ENCODE measurements at regions not wholly inside any gene's neighbourhood (a gene's known extent, or its start where the extent isn't known, plus 50 kb on each side); places are given as distances from the start of the nearest gene placed in this dataset.

GRCh38 chr3:67848299-67848698, 193.9 kb upstream of the SUCLG2 start:
- Histone ChIP-seq H3K36me3 (no peaks in the 10 kb centered on the region), H3K4me3 (no peak overlapping the region), H3K27me3 (no peaks in the 10 kb centered on the region), H3K9me3 (no peaks in the 10 kb centered on the region), H3K27ac (no peak overlapping the region), H3K4me1 (no peaks in the 10 kb centered on the region)
- DNase-seq = no peak
- no peak for TF ChIP-seq POLR2A (IDR thresholded peaks at IDR 0.05)
- no peak for TF ChIP-seq CTCF (IDR thresholded peaks at IDR 0.05)
- intact Hi-C loops (cut with DNase I; ENCODE audit: low total_unique reads) = no loop called here

- intact Hi-C loops (cut with DNase I; ENCODE audit: low total_unique reads) = no loop called here
- no peak overlapping the region for H3K27ac ChIP-seq
- no peaks in the 10 kb centered on the region for H3K4me1 ChIP-seq
- TF ChIP-seq POLR2A (IDR thresholded peaks at IDR 0.05) = no peak
- no peak for TF ChIP-seq CTCF (IDR thresholded peaks at IDR 0.05)
- H3K36me3 ChIP-seq = no peaks in the 10 kb centered on the region
- H3K27me3 ChIP-seq = no peaks in the 10 kb centered on the region
- H3K9me3 ChIP-seq = no peaks in the 10 kb centered on the region
- no peak overlapping the region for H3K4me3 ChIP-seq
- no peak for DNase-seq
Observed at GRCh38 chr3:67846166-67846565, 191.8 kb upstream of the SUCLG2 start.

GRCh38 chr3:67832817-67833216, 178.4 kb upstream of the SUCLG2 start:
- no peaks in the 10 kb centered on the region for H3K4me1 ChIP-seq
- no peaks in the 10 kb centered on the region for H3K27me3 ChIP-seq
- no peak overlapping the region for H3K27ac ChIP-seq
- DNase-seq = no peak
- no peak overlapping the region for H3K4me3 ChIP-seq
- intact Hi-C loops (cut with DNase I; ENCODE audit: low total_unique reads) = no loop called here
- TF ChIP-seq CTCF (IDR thresholded peaks at IDR 0.05) (no peak), POLR2A (IDR thresholded peaks at IDR 0.05) (no peak)
- no peaks in the 10 kb centered on the region for H3K36me3 ChIP-seq
- H3K9me3 ChIP-seq = no peaks in the 10 kb centered on the region

- intact Hi-C loops (cut with DNase I; ENCODE audit: low total_unique reads) = no loop called here
- DNase-seq = no peak
- no peak for TF ChIP-seq POLR2A (IDR thresholded peaks at IDR 0.05)
- TF ChIP-seq CTCF (IDR thresholded peaks at IDR 0.05) = no peak
- H3K4me3 ChIP-seq = no peak overlapping the region
- H3K27ac ChIP-seq = no peak overlapping the region
- no peaks in the 10 kb centered on the region for H3K36me3 ChIP-seq
- H3K4me1 ChIP-seq = no peaks in the 10 kb centered on the region
- no peaks in the 10 kb centered on the region for H3K9me3 ChIP-seq
- no peaks in the 10 kb centered on the region for H3K27me3 ChIP-seq
Observed at GRCh38 chr3:67831262-67831661, 176.8 kb upstream of the SUCLG2 start.

- TF ChIP-seq CTCF (IDR thresholded peaks at IDR 0.05) = no peak
- TF ChIP-seq POLR2A (IDR thresholded peaks at IDR 0.05) = no peak
- H3K27ac ChIP-seq = no peak overlapping the region
- H3K4me1 ChIP-seq = no peaks in the 10 kb centered on the region
- H3K36me3 ChIP-seq = no peaks in the 10 kb centered on the region
- no peaks in the 10 kb centered on the region for H3K27me3 ChIP-seq
- DNase-seq = no peak
- H3K4me3 ChIP-seq = no peak overlapping the region
- intact Hi-C loops (cut with DNase I; ENCODE audit: low total_unique reads) = no loop called here
- H3K9me3 ChIP-seq = no peaks in the 10 kb centered on the region
Observed at GRCh38 chr3:67828486-67829010, 174.1 kb upstream of the SUCLG2 start.
